SK-N-SH treated with all-trans-retinoic acid at 6 μM for 48 hours (cell line): ENCODE measurements at regions not wholly inside any gene's neighbourhood (a gene's known extent, or its start where the extent isn't known, plus 50 kb on each side); places are given as distances from the start of the nearest gene placed in this dataset.

Source experiments
- ARNTL ChIP-seq: fragments of 450-650 bp; formaldehyde crosslinking; IDR thresholded peaks from 2 replicates; pipeline ENCODE4 v1.5.0; 2020; ENCODE audit warnings: low read depth, mild to moderate bottlenecking, moderate library complexity, borderline replicate concordance
- CSDC2 ChIP-seq: fragments of 250-450 bp; sonication (Bioruptor Pico); IDR thresholded peaks from 2 replicates; pipeline ENCODE4 v1.5.0; 2020; ENCODE audit warnings: mild to moderate bottlenecking, moderate library complexity
- ESRRG ChIP-seq: fragments of 250-450 bp; sonication (Bioruptor Pico); IDR thresholded peaks from 2 replicates; pipeline ENCODE4 v1.6.1; 2021; ENCODE audit warnings: mild to moderate bottlenecking
- ISL1 ChIP-seq: fragments of 250-450 bp; sonication (Bioruptor Pico); IDR thresholded peaks from 2 replicates; pipeline ENCODE4 v2.1.2; 2022; ENCODE audit warnings: mild to moderate bottlenecking, moderate library complexity
- OSR1 ChIP-seq: fragments of 250-450 bp; sonication (Bioruptor Pico); IDR thresholded peaks from 2 replicates; pipeline ENCODE4 v1.8.0; 2022; ENCODE audit warnings: moderate library complexity, mild to moderate bottlenecking, inconsistent platforms
- SNAI2 ChIP-seq: fragments of 250-450 bp; sonication (Bioruptor Pico); IDR thresholded peaks from 2 replicates; pipeline ENCODE4 v1.5.0; 2020; ENCODE audit warnings: mild to moderate bottlenecking, moderate library complexity
- TCF4 ChIP-seq: fragments of 250-450 bp; sonication (Bioruptor Pico); IDR thresholded peaks from 2 replicates; pipeline ENCODE4 v1.8.0; 2021; ENCODE audit warnings: mild to moderate bottlenecking, moderate library complexity, borderline replicate concordance
- TOX ChIP-seq: fragments of 250-450 bp; sonication (Bioruptor Pico); IDR thresholded peaks from 2 replicates; pipeline ENCODE4 v1.8.0; 2021; ENCODE audit warnings: mild to moderate bottlenecking, moderate library complexity, borderline replicate concordance
- ZC3H10 ChIP-seq: fragments of 250-450 bp; sonication (Bioruptor Pico); IDR thresholded peaks from 2 replicates; pipeline ENCODE4 v1.5.1; 2021; ENCODE audit warnings: mild to moderate bottlenecking, moderate library complexity
- ZFP3 ChIP-seq: fragments of 250-450 bp; sonication (Bioruptor Pico); IDR thresholded peaks from 2 replicates; pipeline ENCODE4 v1.5.0; 2020; ENCODE audit warnings: mild to moderate bottlenecking, moderate library complexity
- ZFP30 ChIP-seq: fragments of 450-650 bp; formaldehyde crosslinking; IDR thresholded peaks from 2 replicates; pipeline ENCODE4 v1.5.0; 2022; ENCODE audit warnings: mild to moderate bottlenecking, moderate library complexity
- ZNF70 ChIP-seq: fragments of 450-650 bp; formaldehyde crosslinking; IDR thresholded peaks from 2 replicates; pipeline ENCODE4 v1.5.0; 2020; ENCODE audit warnings: mild to moderate bottlenecking, moderate library complexity
- TF ChIP-seq, protein P1 (sequence below): fragments of 250-450 bp; sonication (Bioruptor Pico); IDR thresholded peaks from 2 replicates; pipeline ENCODE4 v1.8.0; 2020; ENCODE audit warnings: mild to moderate bottlenecking, moderate library complexity, borderline replicate concordance
- TF ChIP-seq, protein P2 (sequence below): fragments of 250-450 bp; sonication (Bioruptor Pico); IDR thresholded peaks from 2 replicates; pipeline ENCODE4 v1.5.1; 2021; ENCODE audit warnings: mild to moderate bottlenecking, moderate library complexity

DNA sequence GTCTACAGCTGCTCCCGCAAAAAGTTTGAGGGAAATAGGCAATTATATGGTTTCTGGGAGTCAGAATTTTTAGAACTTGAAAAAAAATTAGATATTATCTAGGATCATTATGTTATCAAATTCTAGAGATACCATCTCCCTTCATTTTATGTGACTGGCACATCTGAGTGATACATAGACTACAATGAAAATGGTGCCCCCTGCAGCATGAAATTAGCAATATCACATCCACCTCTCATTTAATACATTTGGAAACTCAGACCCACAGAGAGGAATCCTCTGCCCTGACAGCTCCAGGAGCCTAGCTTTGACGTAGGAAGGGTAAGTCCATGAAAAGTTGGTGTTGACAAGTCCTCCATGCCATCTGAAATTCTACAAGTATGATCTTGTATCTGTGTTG, 381.6 kb downstream of the SUCLG1 start:
- TF ChIP-seq, protein P1, sequence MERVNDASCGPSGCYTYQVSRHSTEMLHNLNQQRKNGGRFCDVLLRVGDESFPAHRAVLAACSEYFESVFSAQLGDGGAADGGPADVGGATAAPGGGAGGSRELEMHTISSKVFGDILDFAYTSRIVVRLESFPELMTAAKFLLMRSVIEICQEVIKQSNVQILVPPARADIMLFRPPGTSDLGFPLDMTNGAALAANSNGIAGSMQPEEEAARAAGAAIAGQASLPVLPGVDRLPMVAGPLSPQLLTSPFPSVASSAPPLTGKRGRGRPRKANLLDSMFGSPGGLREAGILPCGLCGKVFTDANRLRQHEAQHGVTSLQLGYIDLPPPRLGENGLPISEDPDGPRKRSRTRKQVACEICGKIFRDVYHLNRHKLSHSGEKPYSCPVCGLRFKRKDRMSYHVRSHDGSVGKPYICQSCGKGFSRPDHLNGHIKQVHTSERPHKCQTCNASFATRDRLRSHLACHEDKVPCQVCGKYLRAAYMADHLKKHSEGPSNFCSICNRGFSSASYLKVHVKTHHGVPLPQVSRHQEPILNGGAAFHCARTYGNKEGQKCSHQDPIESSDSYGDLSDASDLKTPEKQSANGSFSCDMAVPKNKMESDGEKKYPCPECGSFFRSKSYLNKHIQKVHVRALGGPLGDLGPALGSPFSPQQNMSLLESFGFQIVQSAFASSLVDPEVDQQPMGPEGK (CRISPR knock-in tag), result no peak
- TF ChIP-seq ZC3H10, result no peak
- no peak for TF ChIP-seq TOX (CRISPR knock-in tag)
- no peak for TF ChIP-seq ISL1 (CRISPR knock-in tag)
- TF ChIP-seq, protein P2, sequence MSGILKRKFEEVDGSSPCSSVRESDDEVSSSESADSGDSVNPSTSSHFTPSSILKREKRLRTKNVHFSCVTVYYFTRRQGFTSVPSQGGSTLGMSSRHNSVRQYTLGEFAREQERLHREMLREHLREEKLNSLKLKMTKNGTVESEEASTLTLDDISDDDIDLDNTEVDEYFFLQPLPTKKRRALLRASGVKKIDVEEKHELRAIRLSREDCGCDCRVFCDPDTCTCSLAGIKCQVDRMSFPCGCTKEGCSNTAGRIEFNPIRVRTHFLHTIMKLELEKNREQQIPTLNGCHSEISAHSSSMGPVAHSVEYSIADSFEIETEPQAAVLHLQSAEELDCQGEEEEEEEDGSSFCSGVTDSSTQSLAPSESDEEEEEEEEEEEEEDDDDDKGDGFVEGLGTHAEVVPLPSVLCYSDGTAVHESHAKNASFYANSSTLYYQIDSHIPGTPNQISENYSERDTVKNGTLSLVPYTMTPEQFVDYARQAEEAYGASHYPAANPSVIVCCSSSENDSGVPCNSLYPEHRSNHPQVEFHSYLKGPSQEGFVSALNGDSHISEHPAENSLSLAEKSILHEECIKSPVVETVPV (CRISPR knock-in tag), result no peak
- TF ChIP-seq ARNTL, result no peak
- no peak for TF ChIP-seq TCF4 (CRISPR knock-in tag)
- no peak for TF ChIP-seq CSDC2 (CRISPR knock-in tag)
- TF ChIP-seq OSR1 (CRISPR knock-in tag), result no peak
- no peak for TF ChIP-seq ESRRG (CRISPR knock-in tag)
- TF ChIP-seq ZNF70 (CRISPR knock-in tag), result no peak
- no peak for TF ChIP-seq ZFP30 (CRISPR knock-in tag)
- TF ChIP-seq ZFP3 (CRISPR knock-in tag), result no peak
- no peak for TF ChIP-seq SNAI2 (CRISPR knock-in tag)
